ENCODE measurements at regions not wholly inside any gene's neighbourhood (a gene's known extent, or its start where the extent isn't known, plus 50 kb on each side); places are given as distances from the start of the nearest gene placed in this dataset.

DNA sequence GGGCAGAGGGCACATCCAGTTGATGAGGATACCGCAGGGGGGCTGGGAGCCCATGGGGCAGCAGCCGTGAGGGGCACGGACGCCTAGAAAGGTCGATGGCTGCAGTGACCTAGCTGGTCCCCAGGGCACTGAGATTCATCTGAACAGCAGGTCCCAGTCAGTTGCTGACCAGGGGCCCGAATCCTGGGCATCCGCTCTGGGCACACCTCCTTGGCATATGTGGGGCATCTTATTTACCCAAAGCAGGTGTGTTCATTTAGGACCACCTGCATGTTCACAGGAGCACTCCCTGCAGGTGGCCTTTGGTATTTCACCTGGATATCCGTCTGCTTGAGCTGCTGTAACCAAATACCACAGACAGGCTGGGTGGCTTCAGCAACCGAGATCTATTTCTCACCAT, 72.0 kb upstream of the ODC1 start:
- no peak for DNase-seq (ENCODE audit: low read depth, low spot score)

DNA sequence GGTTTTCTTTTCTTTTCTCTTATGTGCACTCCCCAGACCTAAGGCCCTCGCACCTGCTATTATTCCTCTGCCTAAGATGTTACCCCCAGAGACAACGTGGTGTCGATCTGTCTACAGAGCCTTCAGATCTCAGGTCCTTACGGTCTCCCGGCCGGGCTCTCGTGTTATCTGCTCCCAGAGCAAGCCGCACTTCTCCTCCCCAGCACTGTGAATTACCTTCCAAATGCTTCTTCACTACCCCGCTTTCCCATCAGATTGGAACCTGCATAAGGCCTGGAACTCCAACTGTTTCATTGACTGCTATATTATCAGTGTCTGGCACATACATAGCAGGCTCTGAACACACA, 71.2 kb upstream of the ODC1 start:
- TF ChIP-seq, protein P1, sequence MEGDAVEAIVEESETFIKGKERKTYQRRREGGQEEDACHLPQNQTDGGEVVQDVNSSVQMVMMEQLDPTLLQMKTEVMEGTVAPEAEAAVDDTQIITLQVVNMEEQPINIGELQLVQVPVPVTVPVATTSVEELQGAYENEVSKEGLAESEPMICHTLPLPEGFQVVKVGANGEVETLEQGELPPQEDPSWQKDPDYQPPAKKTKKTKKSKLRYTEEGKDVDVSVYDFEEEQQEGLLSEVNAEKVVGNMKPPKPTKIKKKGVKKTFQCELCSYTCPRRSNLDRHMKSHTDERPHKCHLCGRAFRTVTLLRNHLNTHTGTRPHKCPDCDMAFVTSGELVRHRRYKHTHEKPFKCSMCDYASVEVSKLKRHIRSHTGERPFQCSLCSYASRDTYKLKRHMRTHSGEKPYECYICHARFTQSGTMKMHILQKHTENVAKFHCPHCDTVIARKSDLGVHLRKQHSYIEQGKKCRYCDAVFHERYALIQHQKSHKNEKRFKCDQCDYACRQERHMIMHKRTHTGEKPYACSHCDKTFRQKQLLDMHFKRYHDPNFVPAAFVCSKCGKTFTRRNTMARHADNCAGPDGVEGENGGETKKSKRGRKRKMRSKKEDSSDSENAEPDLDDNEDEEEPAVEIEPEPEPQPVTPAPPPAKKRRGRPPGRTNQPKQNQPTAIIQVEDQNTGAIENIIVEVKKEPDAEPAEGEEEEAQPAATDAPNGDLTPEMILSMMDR (IDR thresholded peaks at IDR 0.05; ENCODE audit: low read depth, low read length): no peak
- CTCF ChIA-PET: no interaction called here

More for the DNA sequence above, 72.0 kb upstream of the ODC1 start:
- ChIA-PET CTCF (no interaction called here), POLR2A (no interaction called here)
- TF ChIP-seq, protein P1 (IDR thresholded peaks at IDR 0.05; ENCODE audit: low read depth, low read length): no peak
- Histone ChIP-seq H3K27me3 (ENCODE audit: control insufficient read depth, insufficient read depth, low read length) (peaks cover 9% of the 10 kb centered on the region), H3K27ac (ENCODE audit: low read depth, low read length) (no peak overlapping the region), H3K4me3 (ENCODE audit: low read depth, low read length) (no peak overlapping the region), H3K9me3 (ENCODE audit: control insufficient read depth, insufficient read depth, low read length) (peaks cover 18% of the 10 kb centered on the region)

DNA sequence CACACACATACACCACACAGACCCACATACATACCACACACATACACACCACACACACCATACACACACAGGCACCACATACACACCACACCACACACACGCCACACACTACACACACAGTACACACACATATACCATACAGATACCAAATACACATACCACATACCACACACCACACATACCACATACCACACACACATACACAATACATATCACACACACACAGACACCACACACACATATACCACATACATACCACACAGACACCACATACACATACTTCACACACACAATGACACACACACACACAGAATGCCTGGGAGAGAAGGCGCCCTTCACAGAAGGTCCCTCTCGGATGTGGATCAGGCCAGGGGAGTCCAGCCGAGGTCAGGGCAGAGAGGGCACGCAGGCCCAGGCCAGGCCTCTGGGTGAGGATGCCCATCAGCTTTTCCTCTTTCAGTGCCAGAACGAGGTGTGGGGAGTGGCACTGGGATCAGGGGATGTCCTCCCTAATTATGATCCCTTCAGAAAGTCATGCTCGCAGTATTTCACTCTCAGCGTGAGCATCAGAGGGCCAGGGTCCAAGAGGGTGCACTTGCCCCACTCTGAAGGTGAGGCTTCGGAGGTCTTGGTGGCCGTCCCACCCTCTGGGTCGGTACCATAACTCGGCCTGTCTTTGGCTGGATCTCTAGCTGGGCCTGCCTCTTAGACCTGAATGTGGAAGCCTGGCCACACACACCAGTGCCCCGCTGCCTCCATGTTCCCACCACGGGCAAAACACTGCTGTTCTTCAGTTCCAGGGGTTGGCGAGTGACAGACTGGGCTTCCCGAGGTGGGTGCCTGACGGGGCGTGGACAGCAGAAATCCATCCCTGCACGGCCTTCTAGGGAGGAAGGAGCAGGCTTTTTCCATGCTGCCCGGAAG, 70.6 kb upstream of the ODC1 start:
- TF ChIP-seq, protein P1 (IDR thresholded peaks at IDR 0.05; ENCODE audit: low read depth, low read length): no peak
- ChIA-PET CTCF (no interaction called here), POLR2A (no interaction called here)
- no peak overlapping the region for H3K4me3 ChIP-seq (ENCODE audit: low read depth, low read length)
- H3K27ac ChIP-seq (ENCODE audit: low read depth, low read length): no peak overlapping the region
- H3K9me3 ChIP-seq (ENCODE audit: control insufficient read depth, insufficient read depth, low read length): peaks cover 18% of the 10 kb centered on the region
- H3K27me3 ChIP-seq (ENCODE audit: control insufficient read depth, insufficient read depth, low read length): peaks cover 6% of the 10 kb centered on the region
- DNase-seq (ENCODE audit: low read depth, low spot score): no peak

More for the DNA sequence above, 71.2 kb upstream of the ODC1 start:
- no peak overlapping the region for H3K4me3 ChIP-seq (ENCODE audit: low read depth, low read length)
- H3K27ac ChIP-seq (ENCODE audit: low read depth, low read length): no peak overlapping the region
- DNase-seq (ENCODE audit: low read depth, low spot score): no peak
- peaks cover 9% of the 10 kb centered on the region for H3K27me3 ChIP-seq (ENCODE audit: control insufficient read depth, insufficient read depth, low read length)
- POLR2A ChIA-PET: no interaction called here
- peaks cover 18% of the 10 kb centered on the region for H3K9me3 ChIP-seq (ENCODE audit: control insufficient read depth, insufficient read depth, low read length)

DNA sequence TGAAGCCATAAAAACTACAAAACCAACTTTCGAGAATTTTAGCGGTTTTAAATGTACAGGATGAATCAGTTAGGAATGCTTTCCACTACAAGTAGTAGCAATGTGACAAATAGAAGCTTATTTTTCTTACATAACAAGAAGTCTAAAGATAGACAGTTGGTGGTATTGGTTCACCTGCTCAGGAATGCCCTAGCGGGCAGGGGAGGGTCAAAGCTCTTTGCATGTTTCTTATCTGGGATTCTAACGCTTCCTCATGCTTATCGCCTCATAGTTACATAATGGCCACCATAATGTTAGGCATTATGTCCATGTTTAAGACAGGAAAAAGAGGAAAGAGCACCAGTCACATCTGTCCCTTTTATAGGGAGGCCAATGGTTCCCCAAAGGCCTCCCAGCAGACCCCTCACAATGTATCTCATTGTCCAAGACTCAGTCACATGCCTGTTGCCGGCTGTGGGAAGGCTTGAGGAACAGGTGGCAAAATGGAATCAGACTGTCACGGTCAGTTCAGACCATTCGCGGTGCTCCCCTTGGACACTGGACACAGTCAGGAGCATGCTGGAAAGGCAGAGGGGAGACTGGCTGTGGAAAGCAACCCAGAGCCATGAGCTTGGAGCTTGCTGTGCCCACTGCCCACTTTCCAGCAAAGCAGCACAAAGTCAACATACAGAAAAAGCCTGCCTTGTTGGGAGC, 69.4 kb upstream of the ODC1 start:
- TF ChIP-seq, protein P1 (IDR thresholded peaks at IDR 0.05; ENCODE audit: low read depth, low read length): no peak
- CTCF ChIA-PET: no interaction called here

DNA sequence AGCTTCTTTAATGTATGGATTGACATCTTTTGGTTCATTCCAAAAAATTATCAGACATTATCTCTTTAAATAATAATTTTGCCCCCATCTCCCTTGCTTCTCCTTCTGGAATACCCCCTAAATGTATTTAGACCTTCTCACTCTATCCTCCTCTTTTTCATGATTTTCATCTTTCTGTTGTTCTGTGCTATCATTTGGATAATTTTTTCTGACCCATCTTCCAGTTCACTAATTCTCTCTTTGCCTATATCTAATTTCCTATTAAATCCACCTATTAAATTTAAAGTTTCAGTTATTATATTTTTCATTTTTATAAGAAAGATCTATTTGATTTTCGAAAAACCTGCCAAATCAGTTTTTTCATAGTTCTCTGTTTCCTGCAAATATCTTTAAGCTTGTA, 67.8 kb upstream of the ODC1 start:
- POLR2A ChIA-PET: no interaction called here

More for the DNA sequence above, 69.4 kb upstream of the ODC1 start:
- no peak for DNase-seq (ENCODE audit: low read depth, low spot score)
- POLR2A ChIA-PET: no interaction called here
- Histone ChIP-seq H3K9me3 (ENCODE audit: control insufficient read depth, insufficient read depth, low read length) (peaks cover 18% of the 10 kb centered on the region), H3K4me3 (ENCODE audit: low read depth, low read length) (no peak overlapping the region), H3K27ac (ENCODE audit: low read depth, low read length) (no peak overlapping the region), H3K27me3 (ENCODE audit: control insufficient read depth, insufficient read depth, low read length) (no peaks in the 10 kb centered on the region)

More for the DNA sequence above, 67.8 kb upstream of the ODC1 start:
- no peak for DNase-seq (ENCODE audit: low read depth, low spot score)
- Histone ChIP-seq H3K27ac (ENCODE audit: low read depth, low read length) (no peak overlapping the region), H3K27me3 (ENCODE audit: control insufficient read depth, insufficient read depth, low read length) (no peaks in the 10 kb centered on the region), H3K9me3 (ENCODE audit: control insufficient read depth, insufficient read depth, low read length) (peaks cover 18% of the 10 kb centered on the region), H3K4me3 (ENCODE audit: low read depth, low read length) (no peak overlapping the region)
- CTCF ChIA-PET: no interaction called here
- TF ChIP-seq, protein P1 (IDR thresholded peaks at IDR 0.05; ENCODE audit: low read depth, low read length): no peak
